H7 (cell line): ENCODE measurements at regions not wholly inside any gene's neighbourhood (a gene's known extent, or its start where the extent isn't known, plus 50 kb on each side); places are given as distances from the start of the nearest gene placed in this dataset.

Source experiments
- DNase-seq: peaks from one replicate; pipeline ENCODE4 v3.0.0; 2012
- H3K27me3 ChIP-seq: 2 replicates; pipeline ENCODE4 v1.6.0; 2011; ENCODE audit warnings: mild to moderate bottlenecking, low read length; ENCODE audit not compliant: control insufficient read depth, insufficient read depth
- H3K36me3 ChIP-seq: replicated peaks from 2 replicates; pipeline ENCODE4 v1.5.1; 2011; ENCODE audit warnings: low read length; ENCODE audit not compliant: control insufficient read depth, insufficient read depth
- H3K4me3 ChIP-seq: 2 replicates; pipeline ENCODE4 v1.5.1; 2011; ENCODE audit warnings: low read depth, mild to moderate bottlenecking, control low read depth, low read length, moderate library complexity; ENCODE audit not compliant: insufficient read depth

DNA sequence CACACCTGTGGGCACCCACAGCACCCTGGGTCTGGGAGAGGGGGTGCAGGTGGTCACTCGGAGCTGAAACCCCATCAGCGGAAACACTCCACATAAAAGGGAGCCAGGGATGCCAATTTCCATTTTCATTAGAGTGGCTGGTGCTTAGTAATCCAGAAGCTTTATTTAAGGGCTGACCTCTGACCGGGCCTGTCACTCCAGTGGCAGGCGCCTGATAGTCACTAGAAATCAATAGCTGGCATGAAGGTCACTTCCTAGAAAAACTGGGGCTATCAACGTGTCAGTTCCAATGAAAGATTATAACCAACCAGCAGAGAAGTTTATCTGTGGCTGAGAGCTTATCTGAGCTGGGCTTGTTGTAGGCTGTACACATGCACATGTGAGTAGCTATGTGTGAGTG lies 333.7 kb upstream of the SKOR2 start:
- no peak for DNase-seq
- Histone ChIP-seq H3K4me3 (no peak overlapping the region), H3K36me3 (no peaks in the 10 kb centered on the region), H3K27me3 (no peaks in the 10 kb centered on the region)

DNA sequence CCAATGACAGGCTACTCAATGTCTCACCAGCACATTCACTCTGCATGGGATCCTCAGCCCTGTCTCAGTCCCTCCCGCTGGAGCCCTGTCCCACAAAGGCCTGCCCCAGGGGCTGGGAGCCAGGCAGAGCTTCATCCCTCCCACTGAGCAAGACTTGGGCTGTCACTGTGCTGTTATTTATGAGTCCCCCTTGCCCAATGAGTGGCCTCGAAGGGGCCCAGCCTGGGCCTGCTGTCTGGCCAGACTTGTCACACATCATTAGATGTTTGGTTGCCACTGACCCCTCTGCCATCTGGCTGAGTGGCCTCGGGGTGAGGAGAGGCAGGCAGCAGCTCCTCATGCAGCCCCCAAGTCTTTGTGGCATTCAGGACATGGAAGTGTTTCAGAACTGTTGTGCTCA lies 330.6 kb upstream of the SKOR2 start:
- no peak for DNase-seq
- Histone ChIP-seq H3K27me3 (no peaks in the 10 kb centered on the region), H3K36me3 (no peaks in the 10 kb centered on the region), H3K4me3 (no peak overlapping the region)

DNA sequence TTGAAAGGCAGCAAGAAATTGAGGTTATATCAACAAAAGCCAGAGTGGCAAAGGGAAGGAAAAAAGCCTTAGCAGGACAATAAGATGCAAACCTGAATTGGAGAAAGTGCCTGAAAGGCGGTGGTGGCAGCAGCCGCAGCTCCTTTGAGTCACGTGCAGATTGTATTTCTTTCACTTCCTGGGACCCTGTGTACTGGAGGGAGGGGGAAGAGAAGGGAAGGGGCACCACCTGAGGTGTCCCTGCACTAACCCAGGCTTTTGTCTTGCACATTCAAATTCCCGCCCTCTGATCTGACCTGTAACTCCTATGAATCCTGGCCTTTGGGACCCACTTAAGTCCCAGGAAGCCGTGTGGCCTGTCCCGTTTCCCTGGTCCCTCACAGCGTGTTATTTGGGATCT lies 326.1 kb upstream of the SKOR2 start:
- no peak overlapping the region for H3K4me3 ChIP-seq
- no peaks in the 10 kb centered on the region for H3K27me3 ChIP-seq
- no peaks in the 10 kb centered on the region for H3K36me3 ChIP-seq
- peak; percentile 73 for DNase-seq

DNA sequence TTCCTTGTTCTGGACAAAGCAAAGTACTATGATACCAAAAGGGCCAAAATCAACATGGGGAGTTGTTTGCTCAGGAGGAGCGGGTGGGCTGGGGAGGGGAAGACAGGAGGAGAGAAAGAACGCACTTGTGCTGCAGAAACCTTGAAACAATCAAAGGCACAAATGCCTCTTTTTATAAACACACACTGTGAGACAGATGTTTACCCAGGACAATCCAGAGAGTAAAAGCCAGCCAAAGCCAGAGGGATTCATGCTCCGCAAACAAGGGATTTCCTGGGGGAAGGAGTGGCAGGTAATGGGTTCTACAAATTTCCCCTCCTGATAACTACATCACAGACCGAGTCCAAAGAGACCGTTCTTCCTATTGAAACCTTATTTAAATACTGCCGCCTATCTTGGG lies 323.5 kb upstream of the SKOR2 start:
- no peak for DNase-seq
- no peak overlapping the region for H3K4me3 ChIP-seq
- H3K27me3 ChIP-seq = no peaks in the 10 kb centered on the region
- H3K36me3 ChIP-seq = no peaks in the 10 kb centered on the region

DNA sequence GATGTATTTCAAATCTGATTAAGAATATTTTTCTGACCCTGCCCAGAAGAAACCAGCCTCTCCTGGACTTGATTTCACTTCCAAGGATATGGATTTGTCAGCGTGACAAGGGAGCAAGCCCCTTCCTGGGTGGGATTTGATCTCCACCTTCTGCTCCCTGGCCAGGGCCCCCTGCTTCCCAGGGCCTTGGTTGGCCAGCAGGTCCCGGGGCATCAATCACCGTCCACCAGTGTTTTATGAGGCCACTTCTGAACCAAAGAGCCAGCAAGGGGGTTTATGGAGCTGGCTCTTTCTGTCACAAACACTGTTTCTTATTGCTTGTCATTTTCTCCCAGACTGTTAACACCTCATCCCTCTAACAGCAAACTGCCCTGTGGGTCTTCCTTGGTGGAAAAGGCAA lies 320.5 kb upstream of the SKOR2 start:
- DNase-seq = no peak
- H3K27me3 ChIP-seq = no peaks in the 10 kb centered on the region

DNA sequence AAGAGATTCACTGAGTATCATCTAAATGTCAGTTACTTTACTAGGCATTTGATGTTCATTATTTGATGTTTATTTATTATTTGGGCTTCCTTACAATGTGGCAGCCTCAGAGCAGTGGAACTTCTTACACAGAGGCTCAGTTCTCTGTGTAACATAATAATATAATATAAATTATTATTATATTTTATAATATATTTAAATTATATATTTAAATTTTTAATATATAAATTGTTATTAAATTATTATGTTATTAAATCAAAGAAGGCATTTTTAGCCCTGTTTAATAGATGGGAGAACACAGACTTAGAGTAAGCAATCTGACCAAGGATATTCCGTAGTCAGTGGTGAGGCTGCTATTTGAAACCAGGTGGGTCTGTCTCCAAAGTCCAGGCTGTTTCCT lies 315.3 kb upstream of the SKOR2 start:
- no peaks in the 10 kb centered on the region for H3K36me3 ChIP-seq
- no peak for DNase-seq
- H3K4me3 ChIP-seq = no peak overlapping the region
- no peaks in the 10 kb centered on the region for H3K27me3 ChIP-seq

More for the DNA sequence above, 320.5 kb upstream of the SKOR2 start:
- Histone ChIP-seq H3K36me3 (no peaks in the 10 kb centered on the region), H3K4me3 (no peak overlapping the region)

DNA sequence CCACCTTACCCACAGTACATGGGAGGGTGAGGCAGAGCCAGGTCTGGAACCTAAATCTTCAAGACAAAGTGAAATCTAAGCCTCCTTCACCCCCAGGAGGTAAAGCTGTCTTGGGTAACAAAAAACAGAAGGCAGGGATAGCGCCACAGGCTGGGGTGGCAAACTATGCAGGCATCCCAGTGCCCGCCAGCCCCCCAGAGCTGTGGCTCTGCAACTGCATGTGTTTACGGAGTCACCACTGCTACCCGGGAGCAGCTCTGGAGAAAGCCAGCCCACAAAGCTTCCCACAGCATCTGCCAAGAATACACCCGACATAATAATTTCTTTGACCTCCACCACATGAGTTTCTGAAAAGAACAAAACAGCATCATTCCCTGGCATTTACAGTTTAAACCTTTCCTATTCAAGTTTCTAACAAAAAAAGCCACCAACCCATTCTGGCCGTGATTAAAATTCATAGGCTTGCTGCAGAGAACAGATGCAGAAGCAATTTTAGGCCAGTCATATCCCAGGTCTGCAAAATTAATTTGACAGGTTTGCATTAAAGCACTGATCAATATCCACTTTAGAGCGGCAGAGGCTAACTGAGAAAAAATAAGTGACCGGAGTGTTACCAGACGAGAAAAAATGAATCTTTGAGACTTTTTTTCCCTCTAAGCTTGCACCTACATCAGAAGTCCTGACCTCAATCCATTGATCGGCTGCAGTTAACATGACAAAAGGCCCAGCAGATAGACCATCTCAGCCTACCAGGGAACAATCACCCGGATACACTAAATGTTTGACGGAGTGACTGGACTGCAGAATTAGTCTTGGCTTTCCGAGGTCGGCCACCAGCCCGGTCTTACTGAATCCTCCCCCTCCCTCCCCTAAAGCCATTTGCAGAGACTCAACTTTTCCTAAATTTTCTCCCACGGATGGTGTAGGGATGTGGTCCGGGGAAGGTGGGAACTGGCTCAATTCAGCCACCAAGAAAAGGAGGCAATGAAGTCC lies 309.6 kb upstream of the SKOR2 start:
- H3K27me3 ChIP-seq = no peaks in the 10 kb centered on the region
- DNase-seq = peak; percentile 58
- no peak overlapping the region for H3K4me3 ChIP-seq
- no peaks in the 10 kb centered on the region for H3K36me3 ChIP-seq

DNA sequence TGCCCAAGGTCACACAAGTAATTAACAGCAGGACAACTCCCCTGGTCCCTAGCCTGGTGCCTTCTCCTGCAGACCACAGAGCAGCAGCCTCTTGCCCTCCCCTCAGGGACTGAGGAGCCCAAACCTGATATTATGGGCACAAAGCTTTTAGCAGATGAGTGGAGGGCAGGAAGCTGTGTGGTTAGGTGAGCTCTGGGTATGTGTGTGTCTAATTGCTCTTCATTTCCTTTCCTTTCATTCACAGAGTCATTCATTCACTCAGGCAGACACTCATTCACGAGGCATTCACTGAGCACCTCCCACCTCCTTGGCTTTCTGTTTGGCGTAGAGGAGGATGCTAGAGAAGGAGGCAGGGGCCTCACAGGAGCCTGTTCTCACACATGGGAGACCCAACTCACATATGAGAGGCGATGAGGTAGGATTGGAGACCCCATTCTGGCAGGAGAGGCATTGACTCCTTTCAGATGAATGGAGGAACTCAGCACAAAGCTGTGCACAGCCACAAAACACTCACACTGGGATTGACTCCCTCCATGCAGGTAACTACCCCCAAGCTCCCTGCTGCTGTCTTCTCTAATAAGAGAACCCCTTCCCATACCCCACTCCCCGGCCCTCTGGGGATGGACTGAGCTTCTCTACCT lies 306.8 kb upstream of the SKOR2 start:
- Histone ChIP-seq H3K27me3 (no peaks in the 10 kb centered on the region), H3K4me3 (no peak overlapping the region), H3K36me3 (no peaks in the 10 kb centered on the region)
- no peak for DNase-seq

DNA sequence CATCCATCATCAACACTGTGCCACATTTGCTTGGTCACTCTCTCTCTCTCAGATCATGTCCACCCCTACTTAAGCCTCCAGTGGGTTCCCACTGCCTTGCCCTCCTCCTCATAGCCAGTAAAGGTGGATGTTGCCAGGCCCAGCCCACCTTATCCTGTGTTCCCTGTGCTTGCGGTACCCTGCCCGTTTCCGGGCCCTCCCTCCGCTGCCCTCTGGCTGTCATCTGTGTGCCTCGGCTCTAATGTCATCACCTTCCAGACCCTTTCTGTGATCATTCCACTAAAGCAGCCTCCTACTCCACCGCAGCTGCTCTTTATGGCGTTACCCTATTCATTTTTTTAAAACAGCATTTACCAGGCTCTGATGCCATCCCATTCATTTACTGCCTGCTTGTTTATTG lies 305.7 kb upstream of the SKOR2 start:
- no peaks in the 10 kb centered on the region for H3K27me3 ChIP-seq
- no peak for DNase-seq
- no peaks in the 10 kb centered on the region for H3K36me3 ChIP-seq
- no peak overlapping the region for H3K4me3 ChIP-seq

DNA sequence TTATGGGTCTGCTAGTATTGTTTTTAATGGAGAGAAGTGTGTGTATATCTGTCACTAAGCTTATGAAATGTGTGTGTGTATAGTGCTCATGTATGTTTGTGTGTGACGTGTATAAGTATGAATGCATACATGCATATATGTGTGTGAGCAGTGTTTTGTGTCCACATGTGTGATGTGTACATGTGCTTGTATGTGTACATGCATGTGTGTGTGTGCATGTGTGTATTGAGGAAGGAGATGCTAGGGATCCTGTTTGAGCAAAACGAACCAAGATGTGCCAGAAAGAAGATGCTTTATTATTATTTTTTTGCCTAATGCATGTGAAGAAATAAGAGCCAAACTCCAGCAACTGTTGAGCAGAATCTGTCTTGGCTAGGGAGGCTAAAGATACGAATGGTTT lies 301.3 kb upstream of the SKOR2 start:
- Histone ChIP-seq H3K27me3 (no peaks in the 10 kb centered on the region), H3K36me3 (no peaks in the 10 kb centered on the region), H3K4me3 (no peak overlapping the region)
- no peak for DNase-seq

DNA sequence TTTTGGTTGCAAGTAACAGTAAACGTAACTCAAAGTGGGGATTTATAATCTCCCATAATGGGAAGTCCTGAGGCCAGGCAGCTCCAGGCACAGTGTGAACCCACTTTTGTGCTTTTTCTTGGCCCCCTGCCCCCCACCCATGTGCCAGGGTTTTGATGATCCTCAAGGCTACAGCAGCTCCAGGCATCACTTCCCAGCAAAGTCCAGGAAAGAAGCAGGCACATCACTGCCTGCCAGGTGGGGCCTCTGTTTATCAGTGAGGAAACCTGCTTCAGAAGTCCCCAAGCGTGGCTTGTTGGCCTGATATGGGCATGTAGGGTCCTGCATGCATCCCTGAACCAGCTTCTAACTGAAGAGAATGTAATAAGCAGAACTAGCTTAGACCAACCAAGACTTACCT lies 299.2 kb upstream of the SKOR2 start:
- H3K4me3 ChIP-seq = no peak overlapping the region
- H3K27me3 ChIP-seq = no peaks in the 10 kb centered on the region
- no peak for DNase-seq

DNA sequence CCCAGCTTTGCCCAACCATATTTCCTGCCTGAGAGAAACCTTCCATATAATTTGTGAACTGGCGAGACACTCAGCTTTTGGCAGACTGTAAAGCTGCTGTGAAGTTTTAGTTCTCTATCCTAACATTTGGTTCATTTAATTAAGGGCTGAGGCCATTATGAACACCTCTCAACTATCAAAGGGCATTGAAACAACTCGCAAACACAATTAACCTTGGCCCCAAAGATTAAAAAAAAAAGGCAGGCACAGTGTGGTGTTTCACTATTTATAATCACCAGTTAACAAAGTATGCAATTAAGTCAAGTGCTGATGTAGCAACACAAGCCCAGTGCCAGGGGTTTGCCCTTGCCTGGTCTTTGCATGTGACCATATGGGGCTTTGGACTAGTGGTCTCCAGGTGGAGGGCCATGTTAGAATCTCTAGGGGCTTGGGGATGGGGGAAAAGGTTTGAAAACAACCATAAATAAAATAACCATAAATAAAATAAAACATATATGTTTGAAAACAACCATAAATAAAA lies 297.6 kb upstream of the SKOR2 start:
- Histone ChIP-seq H3K36me3 (no peaks in the 10 kb centered on the region), H3K27me3 (no peaks in the 10 kb centered on the region), H3K4me3 (no peak overlapping the region)
- DNase-seq = no peak

More for the DNA sequence above, 299.2 kb upstream of the SKOR2 start:
- no peaks in the 10 kb centered on the region for H3K36me3 ChIP-seq

DNA sequence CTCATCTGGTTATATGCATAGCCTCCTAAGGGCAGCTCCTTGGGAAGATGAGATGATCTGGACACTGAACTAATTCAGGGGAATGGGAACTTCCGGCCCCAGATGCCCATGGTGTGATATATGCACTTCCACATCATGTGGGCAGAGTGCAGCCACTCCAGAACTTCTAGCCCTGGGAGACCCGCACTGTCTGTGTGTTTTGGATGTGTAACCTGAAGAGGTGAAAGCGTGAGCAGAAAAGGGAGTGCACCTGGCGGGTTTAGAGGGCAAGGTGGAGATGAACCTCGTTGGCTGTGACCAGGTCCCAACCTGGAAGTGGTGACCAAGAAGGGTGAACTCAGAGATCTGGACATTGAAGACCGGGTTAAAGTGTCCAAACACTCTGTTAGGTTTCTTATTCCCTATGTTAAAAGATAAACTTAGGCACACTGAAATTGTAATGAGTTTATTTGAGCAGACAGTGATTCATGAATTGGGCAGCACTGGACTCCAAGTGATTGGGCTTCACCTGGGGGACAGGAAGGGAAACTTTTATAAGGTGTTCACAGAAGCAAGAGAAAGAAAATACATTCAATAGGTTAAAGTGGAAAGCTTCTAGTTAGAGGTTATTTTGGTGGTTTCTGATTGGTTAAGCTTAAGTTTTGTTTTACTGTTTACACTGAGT lies 296.2 kb upstream of the SKOR2 start:
- Histone ChIP-seq H3K36me3 (no peaks in the 10 kb centered on the region), H3K4me3 (no peak overlapping the region), H3K27me3 (no peaks in the 10 kb centered on the region)
- no peak for DNase-seq

DNA sequence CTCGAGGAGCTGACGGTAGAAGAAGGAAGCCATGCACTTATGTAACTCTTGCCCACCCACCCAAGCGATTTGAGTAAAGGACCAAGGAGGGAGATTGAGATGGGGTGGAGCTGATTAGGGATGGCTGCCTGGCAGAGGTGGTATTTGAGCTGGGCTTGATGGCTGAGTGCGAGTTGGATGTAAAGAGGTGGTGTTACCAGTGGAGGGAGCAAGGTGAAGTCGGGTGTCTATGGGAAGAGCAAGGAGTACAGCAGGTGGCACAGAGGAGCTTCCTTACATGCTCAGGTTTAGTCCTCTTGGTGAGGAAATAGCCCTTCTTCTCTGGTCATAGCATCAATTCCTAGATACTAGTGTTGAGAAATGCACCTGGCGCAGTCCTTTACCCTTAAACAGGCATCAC lies 294.2 kb upstream of the SKOR2 start:
- H3K36me3 ChIP-seq = no peaks in the 10 kb centered on the region
- H3K4me3 ChIP-seq = no peak overlapping the region
- peak; percentile 40 for DNase-seq
- no peaks in the 10 kb centered on the region for H3K27me3 ChIP-seq

DNA sequence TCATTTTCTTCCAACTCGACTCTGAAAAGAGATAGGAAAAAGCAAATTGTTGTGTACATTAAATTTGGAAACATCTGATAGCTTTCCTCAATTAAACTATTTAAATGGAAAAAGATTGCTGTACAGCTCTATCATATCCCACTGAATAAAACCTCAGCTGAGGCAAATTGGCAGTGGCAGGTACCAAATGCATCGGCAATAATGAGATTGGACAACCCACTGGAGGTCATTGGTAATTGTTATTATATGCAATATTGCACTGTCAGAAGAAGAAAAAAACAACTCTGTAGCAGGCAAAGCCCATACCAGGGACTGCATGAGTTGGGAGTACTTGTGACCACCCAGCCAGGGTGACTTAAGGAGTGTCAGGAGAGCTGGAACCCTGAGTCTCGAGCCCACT lies 291.6 kb upstream of the SKOR2 start:
- DNase-seq = no peak
- H3K27me3 ChIP-seq = no peaks in the 10 kb centered on the region
- H3K4me3 ChIP-seq = no peak overlapping the region
- no peaks in the 10 kb centered on the region for H3K36me3 ChIP-seq
